GM21447 (cell line): ENCODE measurements at regions not wholly inside any gene's neighbourhood (a gene's known extent, or its start where the extent isn't known, plus 50 kb on each side); places are given as distances from the start of the nearest gene placed in this dataset.

Experiments
- ATAC-seq: cut with Tn5 transposase; IDR thresholded peaks from one replicate; pipeline ENCODE4 v1.9.1; 2021; ENCODE audit not compliant: unreplicated experiment

DNA sequence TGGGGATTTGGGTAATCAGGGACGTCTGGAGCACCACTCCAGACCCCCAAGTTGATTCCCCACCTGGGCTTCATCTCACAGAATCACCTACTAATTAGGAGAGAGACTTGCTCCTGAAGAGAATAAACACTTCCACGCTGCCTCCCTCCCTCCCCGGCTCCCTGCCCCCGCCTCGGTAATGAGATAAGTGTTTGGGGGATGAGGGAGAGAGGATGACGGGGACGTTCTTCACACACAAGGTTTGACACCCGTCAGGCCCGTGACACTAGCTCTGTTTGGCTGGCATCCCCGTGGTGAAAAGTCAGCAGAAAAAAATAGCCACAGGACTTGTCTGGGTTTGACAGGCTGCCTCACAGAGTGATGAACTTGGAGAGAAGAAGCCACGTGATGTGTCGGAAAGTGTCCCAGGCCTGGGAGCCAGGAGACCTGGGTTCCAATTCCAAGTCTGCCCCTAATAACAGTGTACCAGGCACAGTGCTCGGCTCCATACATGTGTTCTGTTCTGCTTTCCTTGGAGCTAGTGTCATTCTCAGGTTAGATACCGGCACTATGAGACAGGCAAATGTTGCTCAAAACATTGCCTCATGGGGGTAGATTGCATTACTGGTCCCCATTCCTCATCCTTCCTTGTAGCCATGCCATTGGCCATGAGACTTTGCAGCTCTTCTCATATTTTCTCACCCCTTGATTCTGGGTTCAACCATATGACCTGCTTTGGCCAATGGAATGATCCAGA, 578.0 kb downstream of the BCOR start:
- ATAC-seq: no peak

DNA sequence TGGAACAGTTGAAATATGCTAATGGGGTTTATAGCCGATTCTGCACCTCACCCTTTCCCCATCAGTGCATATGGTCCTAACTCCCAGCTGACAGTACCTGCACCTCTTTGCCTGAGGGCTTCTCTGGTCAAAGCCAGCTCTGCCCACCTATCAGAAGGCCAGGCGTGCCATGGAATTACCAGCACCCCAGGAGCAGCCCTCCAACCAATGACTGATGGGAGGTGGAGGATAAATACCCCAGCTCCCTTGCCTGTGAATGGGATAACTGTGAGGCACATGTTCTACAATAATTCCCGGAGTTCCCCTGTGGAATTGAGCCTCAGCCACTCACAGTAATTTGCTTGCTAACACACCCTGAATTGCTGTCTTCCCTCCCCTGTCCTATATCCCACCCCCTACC, 572.0 kb downstream of the BCOR start:
- no peak for ATAC-seq

DNA sequence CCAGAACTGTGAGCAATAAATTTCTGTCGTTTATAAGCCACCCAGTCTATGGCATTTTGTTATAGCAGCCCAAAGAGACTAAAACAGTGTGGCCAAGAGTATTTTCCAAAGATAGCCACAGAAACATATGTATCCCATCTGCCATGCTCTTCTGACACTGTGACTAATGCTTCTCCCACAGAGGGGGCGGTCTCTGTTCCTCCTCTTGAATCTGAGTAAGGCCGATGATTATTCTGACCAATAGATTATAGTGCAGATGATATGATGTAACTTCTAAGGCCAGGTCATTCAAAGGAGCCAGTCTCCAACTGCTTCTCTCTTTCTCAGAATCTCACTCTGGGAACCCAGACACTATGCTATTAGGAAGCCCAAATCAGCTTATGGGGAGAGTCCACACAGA, 570.7 kb downstream of the BCOR start:
- ATAC-seq: no peak

DNA sequence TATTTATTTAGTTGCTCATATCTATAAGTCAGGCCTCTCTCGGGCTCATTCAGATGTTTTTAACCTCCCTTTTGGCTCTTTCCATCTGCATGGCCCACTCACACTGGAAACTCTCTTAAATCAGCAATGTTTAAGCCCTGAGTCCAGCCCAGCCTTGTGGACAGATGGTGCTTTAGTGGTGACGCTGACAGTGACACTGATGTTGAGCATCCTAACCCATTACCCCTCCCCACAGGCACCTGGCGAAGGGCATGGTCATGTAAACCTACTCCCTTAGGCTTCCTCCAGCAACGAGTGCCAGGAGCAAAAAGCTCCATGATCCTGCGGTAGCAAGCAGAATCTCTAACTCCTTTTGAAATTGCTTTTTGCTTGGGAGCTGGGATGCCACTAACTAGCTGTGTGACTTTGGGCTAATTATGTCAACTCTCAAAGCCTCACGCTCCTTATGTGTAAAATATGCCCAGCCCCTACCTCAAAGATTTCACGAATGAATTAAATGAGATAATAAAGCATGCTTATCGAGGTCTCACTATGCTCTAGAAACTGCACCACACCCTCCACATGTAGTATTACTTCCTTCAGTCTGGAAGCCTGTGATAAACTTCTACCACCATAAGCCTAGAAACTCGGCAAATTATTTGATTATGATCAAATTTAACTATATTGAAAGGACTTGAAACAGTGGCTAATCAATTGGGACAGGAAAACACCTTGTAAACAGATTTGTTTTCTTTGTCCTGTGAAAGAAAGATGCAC, 569.4 kb downstream of the BCOR start:
- ATAC-seq: no peak

DNA sequence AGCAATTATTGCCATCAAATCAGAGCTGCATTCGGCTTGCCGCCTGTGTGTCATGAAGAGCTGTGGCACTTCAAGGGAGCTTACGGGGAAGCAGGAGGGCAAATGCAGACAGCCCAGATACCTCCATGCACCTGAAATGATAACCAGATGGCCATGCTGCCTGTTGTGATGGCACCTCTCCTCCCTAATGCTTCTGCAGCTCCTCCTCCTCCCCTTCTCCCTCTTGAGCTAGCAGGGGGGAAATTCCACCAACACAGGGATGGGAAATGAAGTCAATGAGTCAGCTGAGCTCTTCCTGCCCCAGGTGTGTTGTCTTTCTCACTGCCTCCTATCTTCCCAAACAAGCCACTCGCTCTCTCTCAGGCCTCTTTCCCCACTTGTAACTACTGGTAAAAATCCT, 565.0 kb downstream of the BCOR start:
- ATAC-seq: no peak

DNA sequence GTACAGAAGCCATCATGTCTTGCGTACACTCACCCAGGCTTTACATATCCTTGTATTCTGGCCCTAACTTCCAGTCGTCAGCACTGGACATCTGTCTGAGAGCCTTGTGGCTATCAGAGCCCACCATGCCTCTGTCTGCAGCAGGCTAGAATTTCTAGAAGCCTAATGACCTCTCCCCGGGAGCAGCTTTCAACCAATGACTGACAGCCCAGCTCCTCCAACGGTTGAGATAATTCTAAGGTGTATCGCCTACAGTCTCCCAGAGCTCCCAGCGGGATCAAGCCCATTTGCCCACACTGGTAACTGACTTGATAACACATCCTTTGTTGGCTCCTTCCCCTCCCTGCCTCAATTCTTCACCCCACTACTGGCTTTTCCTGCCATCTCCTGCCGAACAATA, 562.8 kb downstream of the BCOR start:
- ATAC-seq: no peak

DNA sequence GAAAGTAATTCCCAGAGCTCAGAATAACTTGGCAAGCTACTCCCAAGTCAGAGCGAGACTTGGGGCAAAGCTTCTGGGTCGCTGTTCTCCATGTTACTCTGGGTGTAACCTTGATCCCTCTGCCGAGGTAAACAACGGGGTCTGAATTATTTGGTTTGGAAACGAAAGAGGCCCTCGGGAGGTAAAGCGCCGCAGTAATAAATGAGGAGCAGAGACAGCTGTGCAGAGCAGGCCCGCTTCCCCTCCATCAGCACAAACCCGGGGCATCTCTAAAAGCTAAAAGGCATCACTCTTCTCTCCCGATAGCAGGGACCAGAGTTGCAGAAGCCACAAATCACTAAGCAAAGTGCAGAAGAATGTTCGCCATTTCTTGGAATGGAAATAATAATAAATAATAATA, 561.5 kb downstream of the BCOR start:
- ATAC-seq: no peak

DNA sequence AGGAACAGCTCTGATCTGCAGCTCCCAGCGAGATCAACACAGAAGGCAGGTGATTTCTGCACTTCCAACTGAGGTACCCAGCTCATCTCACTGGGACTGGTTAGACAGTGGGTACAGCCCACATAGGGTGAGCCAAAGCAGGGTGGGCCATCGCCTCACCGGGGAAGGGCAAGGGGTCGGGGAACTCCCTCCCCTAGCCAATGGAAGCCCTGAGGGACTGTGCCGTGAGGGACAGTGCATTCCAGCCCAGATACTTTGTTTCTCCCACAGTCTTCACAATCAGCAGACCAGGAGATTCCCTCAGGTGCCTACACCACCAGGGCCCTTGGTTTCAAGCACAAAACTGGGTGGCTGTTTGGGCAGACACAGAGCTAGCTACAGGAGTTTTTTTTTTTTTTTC, 555.9 kb downstream of the BCOR start:
- ATAC-seq: no peak

DNA sequence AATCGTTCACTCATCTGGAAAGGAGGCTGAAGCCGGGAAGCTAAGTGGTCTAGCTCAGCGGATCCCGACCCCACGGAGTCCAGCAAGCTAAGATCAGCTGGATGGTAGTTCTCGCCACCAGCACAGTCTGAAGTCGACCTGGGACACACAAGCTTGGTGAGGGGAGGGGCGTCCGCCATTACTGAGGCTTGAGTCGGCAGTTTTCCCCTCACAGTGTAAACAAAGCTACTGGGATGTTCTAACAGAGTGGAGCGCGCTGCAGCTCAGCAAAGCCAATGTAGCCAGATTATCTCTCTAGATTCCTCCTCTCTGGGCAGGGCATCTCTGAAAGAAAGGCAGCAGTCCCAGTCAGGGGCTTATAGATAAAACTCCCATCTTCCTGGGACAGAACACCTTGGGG, 555.4 kb downstream of the BCOR start:
- no peak for ATAC-seq

DNA sequence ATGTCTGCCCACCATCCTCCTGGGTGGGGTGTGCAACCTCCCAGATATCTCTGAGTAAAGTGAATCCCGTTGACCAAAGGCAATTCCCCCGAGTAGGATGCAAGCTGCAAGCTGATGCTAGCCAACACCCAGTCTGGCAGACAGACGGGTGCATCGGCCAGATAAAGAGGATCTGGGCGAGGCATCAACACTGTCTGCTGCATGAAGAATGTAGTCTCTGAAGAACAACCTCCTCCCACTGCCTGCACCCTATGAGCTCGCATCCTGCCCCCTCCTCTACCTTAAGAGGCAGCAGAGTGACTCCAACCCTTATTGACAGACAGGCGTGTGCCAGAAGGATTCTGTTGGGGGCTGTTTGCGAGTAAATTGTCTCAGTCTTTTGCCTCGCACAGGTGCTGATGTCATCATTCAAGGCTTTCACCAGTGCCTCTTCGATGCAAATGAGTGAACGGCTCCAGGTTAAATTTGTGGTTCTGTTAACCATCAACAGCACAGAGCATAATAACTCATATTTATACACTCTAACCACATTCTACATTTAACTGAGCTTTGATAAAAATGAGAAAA, 546.9 kb downstream of the BCOR start:
- ATAC-seq: no peak

DNA sequence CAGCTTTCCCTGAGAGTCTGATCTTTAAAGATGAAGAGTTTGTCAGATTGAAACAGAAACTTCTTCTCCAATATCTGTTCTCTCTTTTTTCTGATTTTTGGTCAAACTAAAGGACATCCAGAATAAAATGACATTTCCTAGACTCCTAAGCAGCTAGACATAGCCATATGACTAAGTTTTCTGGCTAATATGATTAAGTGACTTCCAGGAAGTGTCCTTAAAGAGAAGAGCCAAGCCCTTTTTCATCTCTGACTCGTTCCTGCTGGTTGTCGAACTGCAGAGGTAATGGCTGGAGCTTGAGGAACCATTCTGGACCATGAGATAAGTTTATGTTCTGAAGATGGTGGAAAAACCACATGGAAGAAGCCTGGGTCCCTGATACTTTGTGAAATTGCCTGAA, 546.0 kb downstream of the BCOR start:
- no peak for ATAC-seq

DNA sequence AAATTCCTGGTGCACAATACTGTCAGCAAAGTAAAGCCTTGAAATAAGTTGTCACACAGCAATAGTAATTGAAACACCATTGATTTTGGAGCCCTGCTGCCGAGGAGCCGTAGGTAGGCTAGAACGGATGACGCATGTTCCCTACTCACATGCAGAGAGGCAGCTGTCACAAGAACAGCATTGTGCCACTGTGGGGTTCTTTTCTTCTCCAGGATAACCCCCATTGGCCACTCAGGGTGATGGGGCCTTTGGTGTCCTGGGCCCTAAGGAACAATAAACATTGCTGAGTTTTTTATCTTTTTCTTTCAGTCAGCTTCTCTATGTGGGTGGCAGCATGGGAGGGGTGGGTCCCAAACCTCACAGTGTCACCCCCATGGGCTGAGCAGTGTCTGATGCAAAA, 542.3 kb downstream of the BCOR start:
- ATAC-seq: no peak

DNA sequence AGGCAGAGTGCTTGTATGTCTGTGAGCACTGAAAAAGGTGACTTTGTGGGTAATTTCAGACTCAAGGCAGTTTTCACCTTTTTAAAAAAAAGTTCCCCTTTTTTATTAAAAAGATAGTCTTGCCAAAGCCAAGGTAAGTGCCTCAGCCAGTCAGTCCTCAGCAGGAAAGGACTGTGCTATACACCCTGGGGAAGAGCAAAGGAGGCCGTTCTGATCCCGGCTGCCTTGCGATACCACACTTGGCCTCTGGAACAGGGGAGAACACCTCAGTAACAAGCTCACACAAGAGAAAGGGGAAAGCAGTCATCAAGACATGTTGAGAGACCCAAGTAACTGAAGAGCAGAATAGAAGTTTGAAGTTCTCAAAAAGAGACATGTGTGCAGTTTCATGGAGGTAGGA, 541.7 kb downstream of the BCOR start:
- ATAC-seq: no peak

DNA sequence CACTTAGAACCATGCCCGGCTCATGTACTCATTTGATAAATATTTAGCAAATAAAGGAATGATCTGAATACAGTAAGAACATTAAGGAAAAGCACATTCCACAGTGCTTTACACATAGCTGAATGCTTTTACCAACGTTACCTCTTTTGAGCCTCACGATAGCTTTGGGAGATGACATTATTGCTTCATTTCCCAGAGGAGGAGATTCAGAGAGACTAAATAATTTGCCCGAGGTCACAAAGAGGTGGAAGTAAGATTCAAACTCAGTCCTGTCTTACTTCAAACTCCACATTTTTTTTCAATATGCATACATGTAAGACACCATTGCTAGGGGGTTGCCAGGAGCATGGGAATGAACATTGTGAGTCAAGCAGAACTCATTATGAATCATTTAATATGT, 538.5 kb downstream of the BCOR start:
- no peak for ATAC-seq

DNA sequence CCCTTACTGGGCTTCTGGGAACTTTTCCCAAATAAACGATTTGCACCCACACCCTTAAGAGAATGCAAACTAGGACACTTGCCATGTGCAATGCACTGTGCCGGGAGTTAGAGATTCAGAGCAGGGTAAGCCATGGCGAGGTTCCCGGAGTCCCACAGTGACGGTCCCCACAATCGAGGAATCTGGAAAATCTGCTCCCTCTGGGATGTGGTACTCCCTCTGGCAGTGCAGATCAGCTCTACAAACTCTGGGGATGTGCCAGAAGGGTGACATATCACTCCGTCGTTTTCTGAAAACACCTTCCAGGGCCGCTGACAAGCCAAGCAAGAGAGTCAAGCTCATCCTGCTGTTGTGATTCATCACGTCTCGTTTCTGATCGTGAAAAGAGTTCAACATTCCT, 537.5 kb downstream of the BCOR start:
- no peak for ATAC-seq

DNA sequence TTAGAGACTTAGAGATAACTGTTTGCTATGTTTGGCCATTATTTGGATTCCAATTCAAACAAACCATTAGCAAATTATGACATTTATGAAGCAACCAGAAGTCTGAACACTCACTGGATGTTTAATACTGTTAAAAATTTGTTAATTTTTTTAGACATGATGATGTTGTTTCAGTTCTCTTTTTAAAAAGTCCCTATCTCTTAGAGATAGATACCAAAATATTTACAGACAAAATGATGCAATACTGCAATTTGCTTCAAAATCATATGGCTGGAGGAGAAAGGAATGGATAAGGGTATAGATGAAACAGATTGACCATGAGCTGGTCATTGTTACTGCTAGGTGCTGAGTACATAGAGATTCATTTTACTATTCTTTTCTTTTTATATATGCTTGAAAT, 534.6 kb downstream of the BCOR start:
- no peak for ATAC-seq

DNA sequence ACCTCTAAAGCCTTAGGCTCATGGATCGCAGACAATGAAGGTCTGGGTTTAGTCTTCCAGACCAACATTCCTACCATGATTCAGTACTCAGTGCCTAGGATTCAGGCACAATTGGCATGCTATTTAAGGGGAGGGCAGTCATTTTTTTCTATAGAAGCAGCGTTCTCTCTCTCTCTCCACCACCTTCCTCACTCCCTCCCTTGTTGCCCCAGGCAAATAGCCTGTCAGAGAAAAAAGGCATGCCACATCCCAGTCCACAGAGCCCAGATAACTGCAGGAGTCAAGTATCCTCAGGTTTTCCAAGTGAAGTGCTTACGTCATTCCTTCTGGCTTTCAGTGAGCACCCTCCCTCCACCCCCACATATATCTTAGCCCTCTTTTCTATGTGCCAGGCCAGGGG, 533.0 kb downstream of the BCOR start:
- no peak for ATAC-seq

DNA sequence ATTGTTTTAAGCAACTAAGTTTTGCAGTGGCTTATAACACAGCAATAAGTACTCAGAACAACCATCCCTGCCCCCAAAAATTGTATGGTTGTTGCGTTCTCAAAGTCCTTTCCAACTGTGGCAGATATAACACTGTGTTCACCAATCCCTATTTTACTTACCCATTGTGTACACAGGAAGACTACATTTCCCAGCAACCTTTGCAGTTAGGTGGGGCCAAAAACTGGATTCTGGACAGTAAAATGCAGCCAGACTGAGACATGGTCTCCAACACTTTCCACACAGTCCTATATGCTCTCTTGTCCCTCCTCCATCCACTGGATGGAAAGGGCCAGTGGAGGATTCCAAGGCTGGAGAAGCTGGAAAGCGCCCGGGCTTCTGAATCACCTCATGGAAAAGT, 523.6 kb downstream of the BCOR start:
- no peak for ATAC-seq

DNA sequence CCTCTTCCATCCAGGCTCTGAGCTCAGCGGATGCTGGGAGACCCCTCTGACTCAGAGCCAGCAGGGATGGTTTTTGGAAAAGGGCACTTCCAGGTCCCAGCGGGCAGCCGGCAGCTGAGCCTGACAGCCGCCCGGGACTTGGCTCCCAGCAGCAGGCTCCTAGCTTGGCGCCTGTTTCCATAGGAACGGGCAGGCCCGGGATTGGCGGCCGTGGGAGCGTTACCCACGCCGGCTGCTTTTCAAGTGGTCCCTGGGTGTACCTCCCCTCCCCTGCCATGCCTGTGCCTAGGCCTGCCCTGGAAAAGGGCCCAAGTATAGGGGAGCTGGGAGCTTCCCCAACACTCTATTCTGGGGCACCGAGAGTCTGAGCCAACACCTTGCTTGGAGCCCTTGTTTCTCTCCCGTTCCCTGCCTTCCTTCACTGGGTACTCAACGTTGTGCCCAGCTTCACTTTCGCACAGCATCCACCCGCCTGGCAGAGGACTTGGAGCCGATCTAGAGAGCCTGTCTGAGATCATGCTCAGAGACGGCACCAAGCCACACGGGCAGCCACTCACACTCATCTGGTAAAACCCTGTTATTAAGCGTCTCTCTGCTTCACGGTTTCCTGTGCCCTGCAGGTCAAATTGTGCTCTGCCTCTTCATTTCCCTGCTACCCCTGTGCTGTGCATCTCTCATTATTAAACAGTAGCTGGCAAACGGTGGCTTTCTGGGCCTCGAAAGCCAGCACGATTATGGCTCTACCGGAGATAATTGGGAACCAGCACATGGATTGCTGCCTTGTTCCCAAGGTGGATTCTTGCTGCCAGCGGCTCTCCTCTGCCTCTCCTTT, 521.5 kb downstream of the BCOR start:
- ATAC-seq: no peak

DNA sequence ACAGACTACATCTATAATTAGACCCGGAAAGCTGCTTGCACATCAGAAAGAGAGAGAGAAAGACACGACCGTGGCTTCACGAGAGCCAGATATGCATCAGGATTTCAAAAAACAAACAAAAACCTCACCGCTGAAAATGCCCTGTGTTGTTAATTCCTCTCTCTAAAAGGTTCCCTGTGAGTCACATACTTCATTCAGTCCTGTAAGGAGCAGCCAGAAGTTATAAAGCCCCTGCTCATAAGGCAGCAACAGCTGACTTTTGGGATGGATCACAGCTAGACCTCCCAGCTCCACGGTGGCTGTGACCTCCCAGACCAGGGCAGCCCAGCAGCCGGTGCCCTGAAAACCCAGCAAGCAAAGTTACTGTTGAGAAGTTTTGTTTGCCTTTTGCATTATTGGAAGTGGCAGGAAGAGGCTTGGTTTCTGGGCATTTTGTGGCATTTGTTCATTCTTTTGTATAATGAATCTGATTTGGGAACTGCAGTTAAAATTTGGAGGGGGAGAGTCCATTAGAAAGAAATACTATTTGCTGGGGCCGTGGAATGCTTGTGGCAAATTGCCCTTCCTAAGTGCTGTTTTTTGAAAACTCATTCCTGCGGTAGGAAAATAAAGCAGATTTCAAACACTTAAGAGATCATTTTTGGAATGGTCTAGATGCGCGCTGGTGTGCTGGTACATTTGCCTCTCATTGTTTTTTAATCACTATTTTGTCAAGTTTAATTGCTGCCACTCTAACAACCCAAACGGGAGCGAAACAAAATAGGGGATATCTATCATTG, 520.4 kb downstream of the BCOR start:
- ATAC-seq: no peak
